Liver (tissue), 3 donors: ENCODE measurements at regions not wholly inside any gene's neighbourhood (a gene's known extent, or its start where the extent isn't known, plus 50 kb on each side); places are given as distances from the start of the nearest gene placed in this dataset.
A peak's percentile ranks its signal among the peaks of the same experiment; 100 is the strongest.

ENCODE experiments used
- EGR1 ChIP-seq, 2 donors: IDR thresholded peaks; 2 replicates each; pipeline ENCODE4 v1.6.1; 2016 to 2018; ENCODE audit warnings: antibody characterized with exemption in 2 of 2, low read depth in 2 of 2
- JUND ChIP-seq, 2 donors: IDR thresholded peaks; 2 replicates each; pipeline ENCODE4 v1.6.1; 2016; ENCODE audit warnings: antibody characterized with exemption in 2 of 2
- NR2F2 ChIP-seq: IDR thresholded peaks from 2 replicates; pipeline ENCODE4 v1.6.1; 2016; ENCODE audit warnings: antibody characterized with exemption
- RAD21 ChIP-seq, 2 donors: IDR thresholded peaks; 2 replicates each; pipeline ENCODE4 v1.6.1; 2016; ENCODE audit warnings: antibody characterized with exemption in 2 of 2, mild to moderate bottlenecking in 2 of 2
- REST ChIP-seq: IDR thresholded peaks from 2 replicates; pipeline ENCODE4 v1.6.1; 2016; ENCODE audit warnings: antibody characterized with exemption, mild to moderate bottlenecking
- SP1 ChIP-seq: IDR thresholded peaks from 2 replicates; pipeline ENCODE4 v1.6.1; 2018; ENCODE audit warnings: antibody characterized with exemption, mild to moderate bottlenecking
- YY1 ChIP-seq: IDR thresholded peaks from 2 replicates; pipeline ENCODE4 v1.6.1; 2016; ENCODE audit warnings: antibody characterized with exemption, mild to moderate bottlenecking
- ZBTB33 ChIP-seq: IDR thresholded peaks from 2 replicates; pipeline ENCODE4 v1.6.1; 2016; ENCODE audit warnings: antibody characterized with exemption
- TF ChIP-seq, protein P1 (sequence below): fragments of 150-350 bp; IDR thresholded peaks from 2 replicates; pipeline ENCODE4 v1.5.1; 2017; ENCODE audit warnings: improper control_type of control experiment, low read depth, low read length; ENCODE audit not compliant: missing input control
- TF ChIP-seq, protein P2 (sequence below): IDR thresholded peaks from 2 replicates; pipeline ENCODE4 v1.6.1; 2016; ENCODE audit warnings: antibody characterized with exemption
- donor health status: healthy.
- donor health status: healthy.

DNA sequence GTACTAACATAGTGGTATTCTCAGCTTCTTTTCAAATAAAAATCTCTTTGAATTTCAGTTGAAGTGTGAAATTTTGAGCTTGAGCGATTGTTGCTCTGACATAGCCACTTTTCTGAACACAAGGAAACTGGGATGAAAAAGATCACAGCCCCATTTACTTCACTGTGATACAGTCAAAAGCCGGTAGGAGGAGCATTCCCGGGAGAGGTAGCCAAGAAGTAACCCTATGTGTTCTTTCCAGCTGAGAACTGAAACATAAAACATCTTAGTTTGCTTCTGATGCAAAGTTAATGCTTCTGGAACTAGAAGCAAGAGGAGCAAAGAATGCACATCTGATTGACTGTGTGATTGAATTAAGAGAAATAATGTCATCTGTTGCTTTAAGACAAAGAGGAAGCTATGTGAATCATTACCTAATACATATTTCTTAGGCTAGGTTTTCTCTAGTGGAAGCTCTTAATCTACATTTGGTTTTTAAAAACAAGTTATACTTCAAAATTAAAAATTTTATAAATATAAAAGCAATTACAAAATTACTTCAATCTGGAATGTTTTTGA is 88.3 kb upstream of the UNC5C start:
- TF ChIP-seq, protein P1, sequence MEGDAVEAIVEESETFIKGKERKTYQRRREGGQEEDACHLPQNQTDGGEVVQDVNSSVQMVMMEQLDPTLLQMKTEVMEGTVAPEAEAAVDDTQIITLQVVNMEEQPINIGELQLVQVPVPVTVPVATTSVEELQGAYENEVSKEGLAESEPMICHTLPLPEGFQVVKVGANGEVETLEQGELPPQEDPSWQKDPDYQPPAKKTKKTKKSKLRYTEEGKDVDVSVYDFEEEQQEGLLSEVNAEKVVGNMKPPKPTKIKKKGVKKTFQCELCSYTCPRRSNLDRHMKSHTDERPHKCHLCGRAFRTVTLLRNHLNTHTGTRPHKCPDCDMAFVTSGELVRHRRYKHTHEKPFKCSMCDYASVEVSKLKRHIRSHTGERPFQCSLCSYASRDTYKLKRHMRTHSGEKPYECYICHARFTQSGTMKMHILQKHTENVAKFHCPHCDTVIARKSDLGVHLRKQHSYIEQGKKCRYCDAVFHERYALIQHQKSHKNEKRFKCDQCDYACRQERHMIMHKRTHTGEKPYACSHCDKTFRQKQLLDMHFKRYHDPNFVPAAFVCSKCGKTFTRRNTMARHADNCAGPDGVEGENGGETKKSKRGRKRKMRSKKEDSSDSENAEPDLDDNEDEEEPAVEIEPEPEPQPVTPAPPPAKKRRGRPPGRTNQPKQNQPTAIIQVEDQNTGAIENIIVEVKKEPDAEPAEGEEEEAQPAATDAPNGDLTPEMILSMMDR = peak; percentile 13
- TF ChIP-seq ZBTB33 (no peak), YY1 (no peak), REST (no peak), JUND (IDR thresholded peaks at IDR 0.05) (no peak), NR2F2 (no peak), RAD21 (IDR thresholded peaks at IDR 0.05) (peak in 1 of 2 donors; percentile 6), SP1 (no peak), EGR1 (IDR thresholded peaks at IDR 0.05; ENCODE audit: low read depth in 2 of 2) (no peak)
- TF ChIP-seq, protein P2, sequence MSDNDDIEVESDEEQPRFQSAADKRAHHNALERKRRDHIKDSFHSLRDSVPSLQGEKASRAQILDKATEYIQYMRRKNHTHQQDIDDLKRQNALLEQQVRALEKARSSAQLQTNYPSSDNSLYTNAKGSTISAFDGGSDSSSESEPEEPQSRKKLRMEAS = no peak
